Activated CD8-positive, alpha-beta T cell treated with anti-CD3 and anti-CD28 coated beads for 36 hours (primary cell): ENCODE measurements at regions not wholly inside any gene's neighbourhood (a gene's known extent, or its start where the extent isn't known, plus 50 kb on each side); places are given as distances from the start of the nearest gene placed in this dataset.

Experiments
- ATAC-seq: fragments of 200-7000 bp; cut with Tn5 transposase; one replicate; pipeline ENCODE4 v1.10.0; 2021; ENCODE audit warnings: mild to moderate bottlenecking, moderate library complexity
- CTCF ChIA-PET: fragments of 350-600 bp; sonication (Branson Sonifier 250); formaldehyde crosslinking; loops from one replicate; lab custom pipeline; 2021; ENCODE audit warnings: antibody characterized with exemption; lab: Charles Lee
- POLR2A ChIA-PET: fragments of 350-600 bp; sonication (Branson Sonifier 250); formaldehyde crosslinking; loops from one replicate; lab custom pipeline; 2021; ENCODE audit warnings: antibody characterized with exemption; lab: Charles Lee
- DNase-seq: peaks from one replicate; pipeline ENCODE4 v3.0.0-alpha.2; 2020
- H3K27ac Mint-ChIP-seq: one replicate; pipeline ENCODE4 v1.8.0; 2021; ENCODE audit warnings: mild to moderate bottlenecking, mixed read lengths
- H3K27me3 Mint-ChIP-seq: one replicate; pipeline ENCODE4 v1.8.0; 2021; ENCODE audit warnings: mixed read lengths
- H3K36me3 Mint-ChIP-seq: one replicate; pipeline ENCODE4 v1.8.0; 2021; ENCODE audit warnings: low read depth, mixed read lengths
- H3K4me1 Mint-ChIP-seq: one replicate; pipeline ENCODE4 v1.8.0; 2021; ENCODE audit warnings: low read depth, mixed read lengths
- H3K4me3 Mint-ChIP-seq: one replicate; pipeline ENCODE4 v1.8.0; 2021; ENCODE audit warnings: mild to moderate bottlenecking, moderate library complexity, mixed read lengths
- H3K9me3 Mint-ChIP-seq: one replicate; pipeline ENCODE4 v1.8.0; 2021; ENCODE audit warnings: mixed read lengths
- CTCF ChIP-seq: fragments of 200-600 bp; IDR thresholded peaks from one replicate; pipeline ENCODE4 v1.8.0; 2022; ENCODE audit warnings: antibody characterized with exemption, mild to moderate bottlenecking
- intact Hi-C: fragments of 100-400 bp; cut with micrococcal nuclease; formaldehyde crosslinking; loops from one replicate; pipeline ENCODE4 v1.10.0; 2022

GRCh38 chr5:143554918-143555477, 151.5 kb upstream of the NR3C1 start:
- Mint-ChIP-seq H3K4me3 (no peak overlapping the region), H3K36me3 (no peaks in the 10 kb centered on the region), H3K27me3 (peaks cover 4% of the 10 kb centered on the region), H3K27ac (no peak overlapping the region), H3K9me3 (no peaks in the 10 kb centered on the region), H3K4me1 (peaks cover 15% of the 10 kb centered on the region)
- CTCF ChIA-PET, result no interaction called here
- POLR2A ChIA-PET, result no interaction called here
- ATAC-seq (no peak), DNase-seq (no peak)
- no peak for TF ChIP-seq CTCF
- intact Hi-C loops, result no loop called here

GRCh38 chr5:143554187-143554717, 150.8 kb upstream of the NR3C1 start:
- DNase-seq (no peak), ATAC-seq (no peak)
- Mint-ChIP-seq H3K4me3 (no peak overlapping the region), H3K27me3 (peaks cover 4% of the 10 kb centered on the region), H3K9me3 (no peaks in the 10 kb centered on the region), H3K27ac (no peak overlapping the region), H3K4me1 (peaks cover 12% of the 10 kb centered on the region), H3K36me3 (no peaks in the 10 kb centered on the region)
- CTCF ChIA-PET, result no interaction called here
- intact Hi-C loops, result no loop called here
- TF ChIP-seq CTCF, result no peak
- POLR2A ChIA-PET, result no interaction called here

- POLR2A ChIA-PET, result interaction anchor here (0.6 kb wide), 1 partner anchor 28 kb away, joined by 3 read pairs; no protein-coding TSS in a partner anchor
- DNase-seq (no peak), ATAC-seq (no peak)
- intact Hi-C loops, result no loop called here
- H3K27ac Mint-ChIP-seq, result no peak overlapping the region
- no peak overlapping the region for H3K4me3 Mint-ChIP-seq
- H3K27me3 Mint-ChIP-seq, result peaks cover 4% of the 10 kb centered on the region
- H3K4me1 Mint-ChIP-seq, result peaks cover 8% of the 10 kb centered on the region
- no peak for TF ChIP-seq CTCF
- no peaks in the 10 kb centered on the region for H3K36me3 Mint-ChIP-seq
- CTCF ChIA-PET, result interaction anchor here (0.6 kb wide), 1 partner anchor 171 kb away, joined by 3 read pairs; no protein-coding TSS in a partner anchor
- peaks cover 2% of the 10 kb centered on the region for H3K9me3 Mint-ChIP-seq
Measured at GRCh38 chr5:143552680-143553079, 149.2 kb upstream of the NR3C1 start.

GRCh38 chr5:143551820-143552251, 148.3 kb upstream of the NR3C1 start:
- Mint-ChIP-seq H3K9me3 (peaks cover 2% of the 10 kb centered on the region), H3K27me3 (peaks cover 4% of the 10 kb centered on the region), H3K36me3 (no peaks in the 10 kb centered on the region), H3K4me3 (no peak overlapping the region), H3K27ac (no peak overlapping the region), H3K4me1 (peaks cover under 1% of the 10 kb centered on the region)
- no peak for DNase-seq
- ATAC-seq, result no peak
- ChIA-PET CTCF (no interaction called here), POLR2A (no interaction called here)
- no peak for TF ChIP-seq CTCF
- intact Hi-C loops, result no loop called here

- CTCF ChIA-PET, result no interaction called here
- no peak for ATAC-seq
- H3K27ac Mint-ChIP-seq, result no peak overlapping the region
Measured at GRCh38 chr5:143550986-143551630, 147.6 kb upstream of the NR3C1 start.

More at GRCh38 chr5:143550986-143551630, 147.6 kb upstream of the NR3C1 start:
- Mint-ChIP-seq H3K4me1 (no peaks in the 10 kb centered on the region), H3K9me3 (peaks cover 2% of the 10 kb centered on the region), H3K4me3 (no peak overlapping the region), H3K36me3 (no peaks in the 10 kb centered on the region), H3K27me3 (peaks cover 4% of the 10 kb centered on the region)
- intact Hi-C loops, result no loop called here
- no peak for TF ChIP-seq CTCF
- DNase-seq, result no peak
- POLR2A ChIA-PET, result no interaction called here
